Non-pigmented ciliary epithelial cell (primary cell): ENCODE measurements at regions not wholly inside any gene's neighbourhood (a gene's known extent, or its start where the extent isn't known, plus 50 kb on each side); places are given as distances from the start of the nearest gene placed in this dataset.
"Not testable (repeated sequence)": the region's sequence is repeated elsewhere in the genome, so short reads cannot be mapped to it uniquely, and the experiment has no call there.

Source experiments
- DNase-seq: peaks from one replicate; pipeline ENCODE4 v3.0.0-alpha.2; 2010; ENCODE audit warnings: low read depth

DNA sequence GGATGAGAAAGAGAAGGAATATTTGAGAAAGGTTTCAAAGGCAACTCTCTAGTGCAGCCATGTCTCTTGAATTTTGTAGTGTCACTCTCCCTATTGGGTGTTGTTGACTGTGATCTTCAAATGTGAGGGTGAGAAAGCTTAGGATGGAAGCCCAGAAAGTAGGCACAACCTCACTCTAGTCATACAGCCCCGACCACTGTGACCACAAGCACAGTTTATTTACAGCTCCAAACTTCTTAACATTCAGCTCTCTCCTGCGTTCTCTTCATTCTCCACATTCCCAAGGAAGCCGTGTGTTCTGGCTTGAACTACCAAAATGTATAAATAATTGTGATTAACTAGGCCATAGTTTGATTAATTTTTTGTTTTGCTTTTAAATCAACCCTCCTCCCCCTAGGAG, 542.9 kb downstream of the LRRC70 start:
- DNase-seq = no peak

DNA sequence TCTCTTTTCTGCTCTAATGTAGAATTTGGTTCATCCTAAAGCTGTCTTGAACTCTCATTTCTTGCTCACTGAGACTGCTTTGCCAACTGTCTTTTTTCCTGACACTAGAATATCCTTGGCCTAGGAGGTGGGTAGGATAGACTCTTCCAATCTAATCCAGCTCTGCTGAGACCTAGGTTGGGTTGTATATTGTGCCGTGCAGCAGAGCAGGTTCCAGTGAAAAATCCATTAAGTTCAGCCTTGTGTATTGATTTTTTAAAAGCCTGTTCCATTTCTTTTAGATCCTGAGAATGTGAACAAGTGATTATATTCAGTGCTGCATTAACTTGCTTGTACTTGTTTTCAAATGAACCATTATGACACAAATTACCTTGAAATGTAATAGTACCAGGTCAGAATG, 539.6 kb downstream of the LRRC70 start:
- DNase-seq = no peak

DNA sequence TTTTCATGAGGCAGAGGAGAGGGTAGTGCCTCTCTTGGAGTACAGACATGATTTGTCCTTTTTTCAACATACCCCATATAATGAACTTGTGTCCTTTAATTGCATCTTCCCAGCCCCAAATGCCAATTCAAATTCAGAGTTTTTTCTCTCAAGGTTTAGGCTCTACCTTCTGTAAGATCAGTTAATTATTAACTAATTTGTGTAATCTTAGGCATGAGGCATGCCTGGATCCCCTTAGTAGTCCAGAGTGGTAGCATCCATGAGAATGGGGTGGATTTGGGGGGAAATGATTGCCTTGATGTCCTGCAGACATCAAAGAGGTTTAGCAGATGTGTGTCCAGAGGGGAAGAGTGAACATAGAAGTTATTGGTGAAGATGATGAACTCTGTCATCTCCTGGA, 533.3 kb downstream of the LRRC70 start:
- DNase-seq = no peak

DNA sequence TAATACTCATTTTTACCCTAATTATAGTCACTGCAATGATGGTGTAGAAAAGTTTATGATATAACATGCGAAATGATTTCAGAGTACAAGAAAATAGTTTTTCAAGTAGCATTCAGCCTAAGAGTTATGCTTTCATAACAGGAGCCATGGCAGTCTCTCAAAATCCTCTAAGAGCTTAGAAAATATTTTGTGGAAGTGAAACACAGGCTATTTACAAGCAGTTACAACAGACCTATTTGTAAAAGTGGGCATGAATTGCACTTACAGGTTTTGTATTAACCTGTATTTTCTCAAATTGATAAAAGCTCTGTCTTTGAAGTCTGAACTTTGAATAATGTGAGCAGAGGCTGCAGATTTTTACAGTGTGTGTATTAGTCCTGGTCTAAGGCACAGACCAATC, 523.3 kb downstream of the LRRC70 start:
- DNase-seq = no peak

DNA sequence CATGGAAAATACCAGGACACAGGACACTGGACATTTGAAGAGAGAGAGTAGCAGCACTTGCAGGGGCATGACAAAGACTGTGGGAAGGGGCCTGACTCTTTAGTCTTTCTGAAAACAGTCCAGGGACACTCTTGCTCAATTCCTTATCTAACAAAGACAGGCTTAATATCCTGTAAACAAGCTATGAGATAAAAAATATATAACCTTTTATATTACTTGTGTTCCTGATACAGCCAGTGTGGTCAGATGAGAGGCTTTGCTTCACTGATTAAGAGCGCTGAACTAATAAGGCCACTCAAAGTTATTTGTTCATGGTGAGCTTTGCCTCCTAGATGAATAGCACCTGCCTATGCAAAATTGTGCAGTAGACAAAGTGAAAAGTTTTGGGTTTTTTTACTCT, 518.7 kb downstream of the LRRC70 start:
- DNase-seq = no peak

DNA sequence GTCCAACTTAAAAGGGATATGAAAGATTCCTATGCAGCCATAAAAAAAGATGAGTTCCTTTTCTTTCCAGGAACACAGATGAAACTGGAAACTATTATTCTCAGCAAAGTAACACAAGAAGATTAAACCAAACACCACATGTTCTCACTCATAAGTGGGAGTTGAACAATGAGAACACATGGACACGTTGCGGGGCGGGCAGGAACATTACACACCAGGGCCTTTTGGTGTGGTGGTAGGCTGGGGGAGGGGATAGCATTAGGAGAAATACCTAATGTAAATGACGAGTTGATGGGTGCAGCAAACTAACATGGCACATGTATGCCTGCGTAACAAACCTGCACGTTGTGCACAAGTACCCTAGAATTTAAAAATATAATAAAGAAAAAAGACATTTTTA, 516.1 kb downstream of the LRRC70 start:
- DNase-seq = no peak

DNA sequence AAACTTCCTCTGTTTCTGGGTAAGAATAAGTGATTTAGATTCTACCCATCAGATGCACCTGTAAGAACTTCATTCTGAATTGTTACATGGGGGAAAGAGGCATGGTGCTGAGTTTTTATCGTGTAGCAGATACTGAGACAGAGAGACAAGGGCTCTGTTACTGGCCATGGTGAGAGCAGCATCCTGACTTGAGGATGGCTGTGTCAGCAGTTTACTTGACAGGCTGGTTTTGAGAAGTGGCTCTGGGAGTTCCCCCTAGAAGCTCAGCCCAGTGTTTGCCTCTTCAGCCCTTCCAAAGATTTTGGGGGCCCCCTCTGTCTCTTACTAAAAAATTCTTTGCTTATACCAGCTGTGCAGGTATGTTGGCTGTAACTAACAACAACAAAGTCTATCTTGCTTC, 510.5 kb downstream of the LRRC70 start:
- no peak for DNase-seq

DNA sequence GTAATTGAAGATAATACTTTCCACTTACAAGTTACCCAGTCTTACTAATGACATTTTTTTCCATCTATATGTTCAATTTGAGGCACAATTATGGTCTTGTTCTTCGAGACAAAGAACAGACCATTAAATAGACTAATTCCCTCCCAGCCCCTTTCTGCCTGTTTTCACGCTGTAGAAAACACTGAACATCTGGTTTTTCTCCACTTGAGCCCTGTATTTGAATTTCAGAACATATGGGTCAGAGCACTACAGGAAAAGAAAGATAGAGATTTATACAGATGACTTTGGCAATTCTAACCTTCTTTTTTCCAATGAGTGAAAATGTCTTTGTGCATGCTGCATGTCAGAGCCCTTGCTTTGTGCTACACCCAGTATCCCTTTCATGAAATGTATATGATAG, 506.9 kb downstream of the LRRC70 start:
- DNase-seq = no peak

DNA sequence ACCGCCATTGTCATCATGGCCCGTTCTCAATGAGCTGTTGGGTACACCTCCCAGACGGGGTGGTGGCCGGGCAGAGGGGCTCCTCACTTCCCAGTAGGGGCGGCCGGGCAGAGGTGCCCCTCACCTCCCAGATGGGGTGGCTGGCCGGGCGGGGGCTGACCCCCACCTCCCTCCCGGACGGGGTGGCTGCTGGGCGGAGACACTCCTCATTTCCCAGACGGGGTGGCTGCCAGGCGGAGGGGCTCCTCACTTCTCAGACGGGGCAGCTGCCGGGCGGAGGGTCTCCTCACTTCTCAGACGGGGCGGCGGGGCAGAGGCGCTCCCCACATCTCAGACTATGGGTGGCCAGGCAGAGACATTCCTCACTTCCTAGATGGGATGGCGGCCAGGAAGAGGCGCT, 505.1 kb downstream of the LRRC70 start:
- DNase-seq = not testable (repeated sequence)

DNA sequence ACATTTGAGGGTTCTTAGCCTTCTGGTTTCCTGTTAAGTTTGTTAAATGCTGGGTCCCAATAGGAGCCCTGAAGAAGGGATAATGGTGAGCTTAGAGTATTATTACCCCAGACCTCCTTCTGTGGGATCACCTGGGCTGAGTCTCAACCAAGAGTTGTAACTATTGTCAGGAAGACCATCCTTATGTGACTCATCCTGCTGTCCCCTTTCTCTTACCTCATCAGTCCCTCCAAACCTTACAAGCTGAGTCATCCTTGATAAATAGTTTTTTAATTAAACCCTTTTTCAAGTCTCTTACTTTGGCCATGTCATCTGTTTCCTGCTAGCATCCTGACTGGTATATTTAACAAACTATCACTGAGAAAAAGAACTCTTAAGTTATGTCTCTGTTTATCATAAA, 502.8 kb downstream of the LRRC70 start:
- DNase-seq = no peak

DNA sequence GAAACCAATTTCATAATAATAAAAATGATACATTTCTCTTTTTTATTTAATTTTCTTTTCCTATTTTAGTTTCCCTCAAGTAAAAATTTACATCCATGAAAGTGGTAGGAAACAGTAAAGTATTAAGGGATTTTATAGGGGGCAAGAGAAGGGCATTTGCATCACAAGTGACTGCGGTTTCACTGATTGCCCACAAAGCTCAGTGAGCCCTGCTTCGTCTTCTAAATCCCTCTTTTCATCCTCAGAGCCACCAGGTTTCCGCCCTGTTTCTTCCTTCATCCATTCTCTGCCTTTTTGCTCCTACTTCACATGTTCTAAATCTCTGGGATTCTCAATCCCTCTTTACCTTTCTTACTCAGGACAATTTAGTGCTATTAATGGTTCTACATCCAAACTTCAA, 491.4 kb downstream of the LRRC70 start:
- no peak for DNase-seq

DNA sequence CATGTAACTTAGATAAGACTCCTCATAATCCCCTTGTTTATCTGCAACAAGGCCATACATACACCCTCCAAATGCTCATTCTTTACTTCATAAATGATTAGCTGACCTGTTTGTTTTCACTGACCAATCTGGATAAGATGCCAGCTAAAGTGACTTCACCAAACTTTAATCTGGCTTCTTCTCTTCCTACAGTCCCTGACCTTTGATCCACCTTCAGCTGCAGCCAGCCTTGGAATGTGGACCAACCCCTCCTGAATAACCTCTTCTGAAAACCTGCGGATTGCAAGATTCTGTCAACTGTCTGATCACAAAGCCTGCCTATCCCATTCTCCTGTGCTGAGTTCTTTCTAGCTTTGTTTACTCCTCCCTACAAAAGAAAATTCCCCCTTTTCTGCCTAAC, 476.8 kb downstream of the LRRC70 start:
- no peak for DNase-seq

DNA sequence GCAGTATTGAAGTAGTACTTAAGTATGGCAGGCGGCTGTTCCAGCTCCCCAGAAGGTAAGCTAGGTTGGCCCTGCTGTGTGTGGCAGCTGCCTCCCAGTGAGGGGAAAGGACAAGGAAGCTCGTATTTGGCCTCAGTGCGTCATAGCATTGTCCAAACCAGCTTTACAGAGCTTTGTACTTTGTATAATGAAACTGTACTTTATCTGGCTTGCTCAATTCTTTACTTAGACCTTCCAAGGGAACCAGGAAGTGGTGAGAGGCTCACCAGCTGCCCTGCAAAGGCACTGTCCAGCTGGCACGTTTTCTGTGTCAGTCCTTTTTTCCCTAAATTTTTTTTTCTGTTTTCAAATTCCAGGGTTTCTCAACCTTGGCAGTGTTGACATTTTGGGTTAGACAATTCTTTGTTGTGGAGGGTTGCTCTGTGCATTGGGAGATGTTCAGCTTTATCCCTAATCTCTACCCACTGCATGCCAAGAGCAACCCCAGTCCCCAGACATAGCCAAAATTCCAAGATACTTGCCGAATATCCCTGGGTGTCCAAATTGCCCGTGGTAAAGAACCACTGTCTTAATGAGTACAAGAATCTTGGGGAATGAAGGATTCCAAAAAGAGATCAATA, 474.5 kb downstream of the LRRC70 start:
- no peak for DNase-seq

DNA sequence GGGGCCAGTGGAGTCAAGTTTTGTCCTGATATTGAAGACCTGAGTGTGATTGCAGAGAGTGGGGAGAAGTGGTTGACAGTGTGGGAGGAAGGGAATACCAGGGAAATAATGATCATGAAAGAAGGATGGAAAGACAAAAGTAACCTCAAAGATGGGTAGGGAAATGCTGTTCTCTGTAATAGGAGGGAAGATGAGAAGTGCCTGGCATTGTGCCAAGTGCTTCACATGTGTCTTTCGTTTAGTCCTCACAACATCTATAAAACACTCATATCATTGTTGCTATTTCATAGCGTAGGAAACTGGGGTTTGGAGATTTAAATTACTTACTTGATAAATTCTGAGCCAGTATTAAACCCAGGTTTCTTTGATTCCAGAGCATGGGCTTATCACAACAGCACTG, 472.3 kb downstream of the LRRC70 start:
- no peak for DNase-seq

DNA sequence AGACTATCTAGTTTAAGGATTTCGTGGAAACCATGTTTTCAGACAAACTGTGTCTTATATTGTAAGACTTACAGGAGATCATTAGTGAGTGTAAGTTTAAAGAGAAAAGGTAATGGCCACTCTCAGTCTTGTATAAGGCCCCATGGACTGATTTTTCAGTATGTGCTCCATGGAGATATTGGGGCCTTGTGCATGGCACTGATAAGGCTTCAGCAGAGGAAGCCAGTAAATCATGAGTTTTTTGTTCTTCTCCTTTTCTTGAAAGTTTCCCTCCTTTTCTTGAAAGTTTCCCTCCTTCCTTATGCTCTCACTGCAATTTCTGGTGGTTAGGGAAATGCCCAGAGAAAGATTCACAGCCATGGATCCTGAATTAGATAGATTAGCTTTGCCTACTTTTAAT, 471.3 kb downstream of the LRRC70 start:
- DNase-seq = no peak

DNA sequence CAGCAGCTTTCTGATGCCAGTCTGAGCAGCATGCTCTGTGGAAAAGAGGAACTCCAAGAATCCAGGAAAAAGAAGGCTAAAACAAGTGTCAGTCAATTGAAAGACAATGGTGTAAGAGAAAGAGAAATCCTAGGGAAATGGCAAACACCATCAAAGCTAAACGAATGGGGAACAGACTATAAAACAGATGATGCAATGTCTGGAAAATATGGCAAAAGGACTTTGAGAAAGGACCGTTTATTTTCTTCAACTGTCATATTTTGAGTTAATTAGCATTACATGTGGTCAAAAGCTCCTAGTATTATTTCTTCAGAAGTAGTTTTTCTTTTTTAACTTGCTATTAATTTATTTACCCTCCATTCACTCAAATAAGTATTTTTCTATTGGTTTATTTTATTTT, 465.2 kb downstream of the LRRC70 start:
- DNase-seq = no peak

DNA sequence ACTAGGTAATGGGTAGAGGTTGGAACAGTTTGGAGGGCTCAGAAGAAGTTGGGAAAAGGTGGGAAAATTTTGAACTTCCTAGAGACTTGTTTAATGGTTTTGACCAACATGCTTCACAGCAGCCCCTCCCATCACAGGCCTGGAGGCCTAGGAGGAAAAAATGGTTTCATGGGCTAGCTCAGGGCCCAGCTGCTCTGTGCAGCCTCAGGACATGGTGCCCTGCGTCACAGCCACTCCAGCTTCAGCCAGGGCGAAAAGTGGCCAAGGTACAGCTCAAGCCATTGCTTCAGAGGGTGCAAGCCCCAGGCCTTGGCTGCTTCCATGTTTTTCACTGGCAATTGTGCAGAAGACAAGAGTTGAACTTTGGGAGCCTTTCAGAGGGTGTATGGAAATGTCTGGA, 453.7 kb downstream of the LRRC70 start:
- no peak for DNase-seq

DNA sequence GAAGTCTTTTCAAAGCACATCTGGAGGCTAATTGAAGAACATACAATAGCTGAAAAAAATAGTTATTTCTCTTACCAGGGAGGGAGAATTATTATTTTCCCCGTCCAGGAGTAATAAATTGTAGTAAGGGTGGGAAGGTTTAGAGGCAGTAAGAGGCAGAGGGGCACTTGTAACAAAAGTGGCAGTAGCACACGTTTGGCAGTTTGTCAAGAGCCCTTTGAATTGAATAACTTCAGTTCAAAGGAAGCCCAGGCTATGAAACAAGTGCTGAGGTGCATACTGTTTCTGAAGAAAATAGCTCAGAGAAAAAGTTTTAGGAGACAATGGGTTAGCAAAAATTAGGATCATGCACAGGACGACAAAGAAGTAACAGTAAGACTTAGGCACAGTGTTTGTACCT, 451.3 kb downstream of the LRRC70 start:
- DNase-seq = no peak

DNA sequence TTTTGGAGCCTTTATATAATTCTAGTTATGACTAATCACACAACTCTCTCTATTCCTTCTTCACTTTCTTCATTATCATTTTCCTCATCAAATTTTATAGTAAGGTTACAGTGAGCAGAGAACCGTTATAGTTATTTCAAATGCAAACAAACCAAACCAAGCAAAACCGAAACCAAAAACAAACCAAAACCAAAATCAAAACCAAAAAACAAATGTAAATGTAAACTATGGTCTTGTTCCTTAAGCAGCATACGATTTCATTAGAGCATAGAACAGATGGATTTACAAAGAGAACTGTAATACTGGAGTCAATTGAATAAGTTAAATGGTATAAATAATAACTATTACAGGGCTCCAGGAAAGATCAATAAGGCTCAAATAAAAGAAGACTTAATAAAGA, 447.1 kb downstream of the LRRC70 start:
- DNase-seq = no peak

DNA sequence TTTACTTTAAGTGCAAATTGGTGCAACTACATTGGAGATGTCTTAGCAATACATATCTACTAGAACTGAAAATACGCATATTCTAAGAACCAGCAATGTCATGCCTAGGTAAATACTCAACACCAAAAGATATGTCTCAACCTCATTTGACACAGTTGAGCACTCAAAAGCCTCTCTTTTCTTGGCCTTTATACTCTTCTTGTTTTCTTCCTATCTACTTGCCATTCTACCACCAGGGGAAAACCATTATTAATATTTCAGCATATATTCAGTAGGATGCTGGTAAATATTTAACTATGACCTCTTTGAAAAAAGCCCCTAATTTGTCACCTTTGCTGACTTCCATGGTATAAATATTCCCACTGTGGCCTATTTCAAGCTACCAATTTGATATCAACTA, 443.8 kb downstream of the LRRC70 start:
- DNase-seq = no peak

DNA sequence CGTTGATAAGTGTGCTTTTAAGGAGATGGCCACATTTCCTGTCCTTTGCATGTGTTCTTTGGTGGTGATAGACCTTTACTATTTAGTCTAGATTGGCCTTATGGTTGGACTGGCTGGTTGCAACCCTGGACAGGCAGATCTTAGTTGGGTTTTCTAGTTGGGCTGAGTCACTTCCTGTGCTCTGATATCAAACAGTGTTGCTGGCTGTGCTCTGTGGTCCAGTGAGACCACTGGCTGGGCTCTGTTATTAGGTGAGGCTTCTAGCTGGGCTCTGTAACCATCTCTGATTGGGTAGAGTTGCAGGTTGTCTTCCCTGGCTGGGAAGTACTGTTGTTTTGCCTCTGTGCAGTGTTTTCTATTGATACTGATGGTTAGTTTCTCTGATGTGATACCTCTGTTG, 432.5 kb downstream of the LRRC70 start:
- DNase-seq = no peak

DNA sequence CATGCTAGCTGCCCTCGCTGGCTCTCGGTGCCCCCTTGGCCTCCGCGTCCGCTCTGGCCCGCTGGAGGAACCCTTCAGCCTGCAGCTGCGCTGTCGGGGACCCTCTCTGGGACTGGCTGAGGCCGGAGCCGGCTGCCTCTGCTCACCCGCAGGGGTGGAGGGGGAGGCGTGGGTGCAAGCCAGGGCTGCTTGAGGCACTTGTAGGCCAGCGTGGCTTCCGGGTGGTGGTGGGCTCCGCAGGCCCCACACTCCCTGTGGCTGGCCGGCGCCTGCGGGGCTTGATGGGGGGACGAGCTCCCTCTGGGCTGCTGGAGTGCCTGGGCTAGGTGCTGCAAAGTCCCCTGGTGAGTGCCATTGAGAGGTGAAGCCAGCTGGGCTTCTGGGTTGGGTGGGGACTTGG, 429.6 kb downstream of the LRRC70 start:
- DNase-seq = no peak

DNA sequence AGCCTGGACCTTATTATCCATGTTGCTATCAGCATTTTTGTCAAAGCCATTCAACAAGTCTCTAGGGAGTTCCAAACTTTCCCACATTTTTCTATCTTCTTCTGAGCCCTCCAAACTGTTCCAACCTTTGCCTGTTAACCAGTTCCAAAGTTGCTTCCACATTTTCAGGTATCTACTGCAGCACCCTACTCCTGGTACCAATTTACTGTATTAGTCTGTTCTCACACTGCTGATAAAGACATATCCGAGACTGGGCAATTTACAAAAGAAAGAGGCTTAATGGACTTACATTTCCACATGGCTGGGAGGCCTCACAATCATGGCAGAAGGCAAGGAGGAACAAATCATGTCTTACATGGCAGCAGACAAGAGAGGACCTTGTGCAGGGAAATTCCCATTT, 416.2 kb downstream of the LRRC70 start:
- DNase-seq = not testable (repeated sequence)

DNA sequence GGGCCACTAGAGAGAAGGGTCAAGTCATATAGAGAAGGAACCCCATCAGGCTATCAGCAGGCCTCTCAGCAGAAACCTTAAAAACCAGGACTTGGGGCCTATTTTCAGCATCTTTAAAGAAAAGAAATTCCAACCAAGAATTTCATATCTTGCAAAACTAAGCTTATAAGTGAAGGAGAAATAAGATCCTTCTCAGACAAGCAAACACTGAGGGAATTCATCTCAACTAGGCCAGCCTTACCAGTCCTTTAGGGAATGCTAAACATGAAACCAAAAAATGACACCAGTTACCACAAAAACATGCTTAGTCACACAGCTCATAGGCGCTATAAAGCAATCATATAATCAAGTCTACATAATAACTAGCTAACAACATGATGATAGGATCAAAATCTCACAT, 407.1 kb downstream of the LRRC70 start:
- no peak for DNase-seq

DNA sequence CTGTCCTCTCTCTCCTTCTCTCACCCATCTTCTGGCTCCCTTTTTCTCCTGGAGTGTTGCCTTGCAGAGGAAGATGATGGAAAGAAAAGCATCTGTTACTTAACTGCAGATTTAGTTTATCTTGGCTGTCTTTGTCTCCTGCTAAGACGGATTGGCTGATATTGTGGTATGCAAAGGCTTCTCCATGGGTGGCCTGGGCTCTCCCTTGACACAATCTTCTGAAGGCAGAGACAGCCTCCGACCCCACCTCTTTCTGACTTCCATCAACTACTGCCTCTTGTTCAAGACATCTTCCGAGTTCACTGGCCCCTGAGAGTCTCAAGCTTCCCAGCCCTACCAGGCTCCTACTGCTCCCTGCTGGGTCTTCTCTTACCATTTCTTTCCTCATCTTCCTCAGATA, 403.7 kb downstream of the LRRC70 start:
- DNase-seq = no peak
